ENCODE measurements at regions not wholly inside any gene's neighbourhood (a gene's known extent, or its start where the extent isn't known, plus 50 kb on each side); places are given as distances from the start of the nearest gene placed in this dataset.

DNA sequence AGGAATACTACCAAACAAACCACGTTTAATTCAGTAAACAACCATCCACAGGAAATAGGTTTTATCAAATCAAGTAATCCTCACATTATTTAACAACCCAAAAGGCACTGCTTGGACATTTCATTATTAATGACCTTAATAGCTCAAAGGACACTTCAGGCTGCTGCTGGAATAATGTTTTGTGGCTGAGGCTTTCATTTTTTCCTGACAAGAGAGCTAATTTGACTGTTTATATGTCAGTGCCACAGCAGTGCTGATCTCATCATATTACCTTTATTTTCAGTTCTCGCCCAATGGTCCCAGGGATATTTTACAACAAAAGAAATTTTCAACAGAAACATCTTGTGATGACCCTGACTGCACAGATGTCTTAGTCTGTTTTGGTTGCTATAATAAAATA, 589.8 kb upstream of the GRAMD2B start:
- TF ChIP-seq POLR2A (IDR thresholded peaks at IDR 0.05) (no peak), CTCF (IDR thresholded peaks at IDR 0.05 in 4 of 5, conservative IDR thresholded peaks at IDR 0.05 in 1 of 5) (no peak)

All from gastrocnemius medialis (tissue), 4 donors.